ENCODE measurements at regions not wholly inside any gene's neighbourhood (a gene's known extent, or its start where the extent isn't known, plus 50 kb on each side); places are given as distances from the start of the nearest gene placed in this dataset.

GRCh38 chr7:46756256-46756655, 825.7 kb downstream of the TNS3 start:
- TF ChIP-seq POLR2A (IDR thresholded peaks at IDR 0.05; ENCODE audit: control extremely low read depth in 1 of 2, low read depth in 2 of 2, low read length in 2 of 2) = no peak
- no peak for TF ChIP-seq CTCF (IDR thresholded peaks at IDR 0.05; ENCODE audit: control extremely low read depth in 1 of 3, insufficient read depth in 1 of 3, low read depth in 1 of 3, low read length in 3 of 3)
- no peak for TF ChIP-seq BRCA1 (IDR thresholded peaks at IDR 0.05; ENCODE audit: low read depth, low read length)
- no peak for TF ChIP-seq POLR2AphosphoS5 (IDR thresholded peaks at IDR 0.05; ENCODE audit: low read depth, low read length)
- TF ChIP-seq, protein P1, sequence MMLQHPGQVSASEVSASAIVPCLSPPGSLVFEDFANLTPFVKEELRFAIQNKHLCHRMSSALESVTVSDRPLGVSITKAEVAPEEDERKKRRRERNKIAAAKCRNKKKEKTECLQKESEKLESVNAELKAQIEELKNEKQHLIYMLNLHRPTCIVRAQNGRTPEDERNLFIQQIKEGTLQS (IDR thresholded peaks at IDR 0.05; ENCODE audit: insufficient read depth, low read depth, low read length) = no peak
- no peak for TF ChIP-seq TAF1 (IDR thresholded peaks at IDR 0.05; ENCODE audit: low read depth, low read length)

Data from H1 (cell line).